Panc1 (cell line): ENCODE measurements at regions not wholly inside any gene's neighbourhood (a gene's known extent, or its start where the extent isn't known, plus 50 kb on each side); places are given as distances from the start of the nearest gene placed in this dataset.

Experiments used
- CTCF ChIP-seq: fragments of 450-650 bp; IDR thresholded peaks from 2 replicates; pipeline ENCODE4 v1.5.1; 2017; ENCODE audit warnings: mild to moderate bottlenecking
- POLR2AphosphoS5 ChIP-seq: IDR thresholded peaks from 2 replicates; pipeline ENCODE4 v1.6.1; 2012; ENCODE audit warnings: mild to moderate bottlenecking, low read depth, low read length, moderate library complexity
- REST ChIP-seq, 2 experiments: IDR thresholded peaks; 2 replicates each; pipeline ENCODE4 v1.6.1; 2011 to 2012; ENCODE audit warnings: low read depth in 2 of 2, control low read depth in 1 of 2, low read length in 1 of 2, mild to moderate bottlenecking in 1 of 2, moderate library complexity in 1 of 2; ENCODE audit not compliant: insufficient read depth in 1 of 2
- TCF7L2 ChIP-seq: IDR thresholded peaks from 2 replicates; pipeline ENCODE4 v1.6.1; 2011; ENCODE audit warnings: mild to moderate bottlenecking, low read depth, low read length, inconsistent platforms

- TF ChIP-seq POLR2AphosphoS5 (no peak), CTCF (no peak), REST (IDR thresholded peaks at IDR 0.05; ENCODE audit: insufficient read depth in 1 of 2, low read depth in 2 of 2, low read length in 1 of 2) (no peak), TCF7L2 (no peak)
These were observed 631.8 kb downstream of the RWDD3 start for GRCh38 chr1:95865769-95866168.
